Stimulated activated memory B cell treated with anti-CD40 and anti-IgM and Interleukin-4, amounts not matched to agents 10 μg/mL and 1 μg/mL and 100 μg/mL, for 72 hours (primary cell): ENCODE measurements at regions not wholly inside any gene's neighbourhood (a gene's known extent, or its start where the extent isn't known, plus 50 kb on each side); places are given as distances from the start of the nearest gene placed in this dataset.

ENCODE experiments used
- ATAC-seq: fragments of 150-1000 bp; cut with Tn5 transposase; 2 replicates; pipeline ENCODE4 v1.10.0; 2021
- H3K27ac Mint-ChIP-seq: one replicate; pipeline ENCODE4 v1.8.0; 2022; ENCODE audit warnings: mild to moderate bottlenecking, mixed read lengths
- H3K27me3 Mint-ChIP-seq: one replicate; pipeline ENCODE4 v1.8.0; 2022; ENCODE audit warnings: mixed read lengths
- H3K36me3 Mint-ChIP-seq: one replicate; pipeline ENCODE4 v1.8.0; 2022; ENCODE audit warnings: mixed read lengths
- H3K4me1 Mint-ChIP-seq: one replicate; pipeline ENCODE4 v1.8.0; 2022; ENCODE audit warnings: mixed read lengths
- H3K4me3 Mint-ChIP-seq: one replicate; pipeline ENCODE4 v1.8.0; 2022; ENCODE audit warnings: mild to moderate bottlenecking, moderate library complexity, mixed read lengths
- H3K9me3 Mint-ChIP-seq: one replicate; pipeline ENCODE4 v1.8.0; 2022; ENCODE audit warnings: mixed read lengths

DNA sequence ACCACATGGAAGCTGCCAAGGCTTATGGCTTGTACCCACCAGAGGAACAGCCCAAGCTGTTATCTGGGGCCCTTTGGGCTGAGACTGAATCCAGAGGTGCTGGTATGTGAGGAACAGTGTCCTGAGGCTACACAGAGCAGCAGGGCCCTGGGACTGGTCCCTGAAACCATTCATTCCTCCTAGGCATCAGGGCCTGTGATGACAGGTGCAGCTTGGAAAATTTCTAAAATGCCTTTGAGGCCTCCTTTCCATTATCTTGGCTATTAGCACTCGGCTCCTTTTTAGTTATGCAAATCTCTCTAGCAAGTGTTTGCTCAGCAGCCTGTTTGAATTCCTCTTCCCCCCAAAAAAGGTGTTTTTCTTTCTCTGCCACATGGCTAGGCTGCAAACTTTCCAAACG lies 1151.7 kb upstream of the LRRN3 start:
- peaks cover 6% of the 10 kb centered on the region for H3K9me3 Mint-ChIP-seq
- H3K4me3 Mint-ChIP-seq: no peak overlapping the region
- no peaks in the 10 kb centered on the region for H3K4me1 Mint-ChIP-seq
- no peaks in the 10 kb centered on the region for H3K27me3 Mint-ChIP-seq
- no peaks in the 10 kb centered on the region for H3K36me3 Mint-ChIP-seq
- ATAC-seq: no peak
- no peak overlapping the region for H3K27ac Mint-ChIP-seq

DNA sequence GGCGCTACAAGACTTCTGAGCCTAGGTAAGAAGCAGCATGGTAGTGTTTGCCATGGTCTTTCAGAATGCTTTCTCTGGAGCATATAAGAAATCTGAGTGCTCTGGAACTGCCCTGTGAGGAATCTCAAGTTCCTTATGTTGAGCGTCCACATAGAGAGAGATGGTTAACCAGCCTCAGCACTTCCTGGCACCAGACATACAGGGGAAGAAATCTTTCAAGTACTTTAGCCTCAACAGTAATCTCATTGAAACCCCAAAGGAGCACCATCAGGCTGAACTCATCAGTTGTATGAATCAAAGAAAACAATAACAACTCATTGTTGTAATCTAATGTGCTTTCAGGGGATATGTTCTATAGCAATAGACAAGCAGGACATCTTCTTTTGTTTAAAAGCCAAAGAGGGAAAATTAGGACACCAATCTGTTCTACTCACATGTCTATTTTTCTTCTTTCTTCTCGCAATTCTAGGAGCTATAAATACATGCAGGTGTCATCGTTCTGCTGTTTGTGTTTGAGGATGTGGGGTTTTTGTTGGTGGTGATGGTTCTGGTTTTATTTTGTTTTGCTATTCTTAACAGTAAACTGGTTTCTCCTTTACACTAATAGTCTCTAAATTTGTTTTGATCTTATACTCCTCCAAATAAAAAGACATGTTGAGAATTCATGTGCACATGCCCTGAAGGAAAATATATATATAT lies 1145.0 kb upstream of the LRRN3 start:
- H3K9me3 Mint-ChIP-seq: peaks cover 3% of the 10 kb centered on the region
- no peaks in the 10 kb centered on the region for H3K27me3 Mint-ChIP-seq
- no peak for ATAC-seq
- H3K4me3 Mint-ChIP-seq: no peak overlapping the region
- no peaks in the 10 kb centered on the region for H3K4me1 Mint-ChIP-seq
- no peaks in the 10 kb centered on the region for H3K36me3 Mint-ChIP-seq
- no peak overlapping the region for H3K27ac Mint-ChIP-seq

DNA sequence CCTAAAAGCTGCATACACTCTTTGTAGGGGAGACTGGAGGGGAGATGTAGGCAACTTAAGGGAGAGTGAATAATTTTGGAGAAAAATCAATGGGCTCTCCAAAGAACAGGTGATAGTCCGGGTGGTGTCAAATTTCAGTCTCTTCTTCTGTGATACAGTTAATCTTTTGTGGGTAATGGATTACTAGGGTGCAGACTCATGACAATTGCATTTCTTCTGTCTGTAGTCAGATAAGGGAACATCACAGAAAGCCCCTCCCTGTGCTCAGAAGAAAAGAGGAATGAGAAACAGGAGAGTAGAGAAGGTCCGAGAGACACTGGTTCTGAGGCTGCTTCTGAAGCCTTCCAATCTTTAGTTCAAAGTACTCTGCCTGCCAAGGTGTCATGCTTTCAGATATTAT lies 1140.7 kb upstream of the LRRN3 start:
- Mint-ChIP-seq H3K36me3 (no peaks in the 10 kb centered on the region), H3K4me1 (no peaks in the 10 kb centered on the region), H3K27me3 (no peaks in the 10 kb centered on the region), H3K27ac (no peak overlapping the region), H3K9me3 (peaks cover 2% of the 10 kb centered on the region), H3K4me3 (no peak overlapping the region)
- no peak for ATAC-seq

DNA sequence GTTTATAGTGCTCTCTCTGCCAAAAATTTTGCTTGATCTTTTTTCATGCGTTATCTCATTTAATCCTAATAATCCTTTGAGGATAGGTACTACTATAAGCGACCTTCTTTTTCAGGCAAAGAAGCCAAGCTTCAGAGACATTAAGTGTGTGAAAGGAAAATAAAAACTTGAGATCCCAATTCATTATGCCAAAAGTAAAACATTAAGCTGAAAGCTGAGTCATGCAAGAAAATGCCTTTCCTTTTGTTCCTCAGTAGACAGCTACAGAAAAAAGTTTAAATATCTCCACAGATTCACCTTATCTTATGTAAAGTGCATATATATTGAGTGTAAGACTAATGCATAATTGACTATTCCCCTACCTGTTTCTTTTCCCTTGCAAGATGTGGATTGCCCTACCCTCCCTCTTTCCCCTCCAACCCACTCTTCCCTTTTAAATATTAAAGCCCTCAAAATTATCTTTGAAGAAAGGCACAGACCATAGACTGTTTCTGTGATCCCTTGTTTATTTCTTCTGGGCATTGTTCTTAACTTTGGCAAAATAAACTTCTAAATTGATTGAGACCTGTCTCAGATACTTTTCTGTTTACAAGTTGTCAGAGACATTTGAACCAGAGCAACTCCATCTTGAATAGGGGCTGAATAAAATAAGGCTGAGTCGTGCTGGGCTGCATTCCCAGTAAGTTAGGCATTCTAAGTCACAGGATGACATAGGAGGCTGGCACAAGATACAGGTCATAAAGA lies 1139.9 kb upstream of the LRRN3 start:
- no peak for ATAC-seq
- H3K27me3 Mint-ChIP-seq: no peaks in the 10 kb centered on the region

DNA sequence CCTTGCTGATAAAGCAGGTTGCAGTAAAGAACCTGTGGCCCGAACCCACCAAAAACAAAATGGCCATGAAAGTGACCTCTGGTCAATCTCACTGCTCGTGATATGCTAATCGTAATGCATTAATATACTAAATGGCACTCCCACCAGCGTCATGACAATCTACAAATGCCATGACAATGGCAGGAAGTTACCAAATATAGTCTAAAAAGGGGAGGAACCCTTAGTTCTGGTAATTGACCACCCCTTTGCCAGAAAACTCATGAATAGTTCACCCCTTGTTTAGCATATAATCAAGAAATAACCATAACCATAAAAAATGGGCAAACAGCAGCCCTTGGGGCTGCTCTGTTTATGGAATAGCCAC lies 1139.4 kb upstream of the LRRN3 start:
- Mint-ChIP-seq H3K27ac (no peak overlapping the region), H3K27me3 (no peaks in the 10 kb centered on the region), H3K4me1 (no peaks in the 10 kb centered on the region), H3K36me3 (no peaks in the 10 kb centered on the region), H3K9me3 (peaks cover 2% of the 10 kb centered on the region), H3K4me3 (no peak overlapping the region)
- ATAC-seq: no peak

More for the DNA sequence above, 1139.9 kb upstream of the LRRN3 start:
- H3K27ac Mint-ChIP-seq: no peak overlapping the region
- H3K36me3 Mint-ChIP-seq: no peaks in the 10 kb centered on the region
- H3K9me3 Mint-ChIP-seq: peaks cover 2% of the 10 kb centered on the region
- no peak overlapping the region for H3K4me3 Mint-ChIP-seq
- no peaks in the 10 kb centered on the region for H3K4me1 Mint-ChIP-seq

DNA sequence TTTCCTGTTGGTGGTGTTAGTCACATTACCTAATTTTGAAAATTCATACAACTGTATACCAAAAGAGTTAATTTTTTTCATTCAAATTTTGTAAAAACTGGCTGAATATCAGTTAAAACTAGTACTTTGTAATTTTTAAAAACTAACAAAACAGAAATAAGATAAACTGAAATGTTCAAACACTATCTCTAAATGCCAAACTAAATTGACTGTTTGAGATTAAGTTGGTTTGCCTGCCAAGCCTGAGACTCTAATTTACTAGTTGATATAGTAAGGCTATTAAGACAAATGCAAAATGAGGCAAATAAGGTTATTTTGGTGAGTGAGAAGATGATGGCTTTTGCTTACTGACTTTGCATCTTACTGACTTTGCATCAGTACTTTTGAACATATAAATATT lies 1134.9 kb upstream of the LRRN3 start:
- Mint-ChIP-seq H3K27me3 (no peaks in the 10 kb centered on the region), H3K9me3 (no peaks in the 10 kb centered on the region), H3K4me1 (no peaks in the 10 kb centered on the region), H3K36me3 (no peaks in the 10 kb centered on the region), H3K27ac (no peak overlapping the region), H3K4me3 (no peak overlapping the region)
- ATAC-seq: no peak

DNA sequence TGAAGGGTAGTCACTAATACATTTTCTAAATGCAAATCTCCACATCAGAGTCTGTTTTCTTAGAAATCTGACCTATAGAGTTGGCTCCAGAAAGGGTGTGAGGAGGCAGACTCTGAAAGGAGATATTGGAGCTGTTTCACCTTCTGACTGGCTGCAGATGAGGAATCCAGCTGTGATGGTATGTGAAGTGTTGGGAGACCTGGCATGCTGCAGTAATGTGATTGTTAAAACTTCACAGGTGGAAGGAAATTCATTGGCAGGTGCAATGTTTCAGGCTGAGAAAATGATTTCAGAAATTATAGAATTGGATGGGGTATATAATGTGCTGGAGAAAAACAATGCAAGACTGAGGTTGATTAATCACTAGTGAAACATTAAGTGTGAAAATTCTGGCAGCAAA lies 1134.0 kb upstream of the LRRN3 start:
- no peaks in the 10 kb centered on the region for H3K36me3 Mint-ChIP-seq
- no peaks in the 10 kb centered on the region for H3K27me3 Mint-ChIP-seq
- no peak for ATAC-seq
- peaks cover 2% of the 10 kb centered on the region for H3K9me3 Mint-ChIP-seq
- H3K27ac Mint-ChIP-seq: no peak overlapping the region
- H3K4me3 Mint-ChIP-seq: no peak overlapping the region
- no peaks in the 10 kb centered on the region for H3K4me1 Mint-ChIP-seq

DNA sequence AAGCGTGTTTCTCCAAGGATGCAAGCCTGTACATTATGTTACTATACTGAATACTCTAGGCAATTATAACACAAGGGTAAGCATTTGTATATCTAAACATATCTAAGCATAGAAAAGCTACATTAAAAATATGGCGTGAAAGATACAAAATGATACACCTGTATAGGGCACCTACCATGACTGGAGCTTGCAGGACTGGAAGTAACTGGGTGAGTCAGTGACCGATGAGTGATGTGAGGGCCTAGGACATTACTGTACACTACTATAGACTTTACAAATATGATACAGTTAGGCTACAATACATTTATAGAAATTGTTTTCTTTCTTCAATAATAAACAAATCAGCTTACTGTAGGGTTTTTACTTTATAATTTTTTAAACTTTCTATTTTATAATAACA lies 1127.2 kb upstream of the LRRN3 start:
- Mint-ChIP-seq H3K36me3 (no peaks in the 10 kb centered on the region), H3K4me3 (no peak overlapping the region), H3K9me3 (peaks cover 5% of the 10 kb centered on the region), H3K4me1 (no peaks in the 10 kb centered on the region), H3K27me3 (no peaks in the 10 kb centered on the region), H3K27ac (no peak overlapping the region)
- ATAC-seq: no peak

DNA sequence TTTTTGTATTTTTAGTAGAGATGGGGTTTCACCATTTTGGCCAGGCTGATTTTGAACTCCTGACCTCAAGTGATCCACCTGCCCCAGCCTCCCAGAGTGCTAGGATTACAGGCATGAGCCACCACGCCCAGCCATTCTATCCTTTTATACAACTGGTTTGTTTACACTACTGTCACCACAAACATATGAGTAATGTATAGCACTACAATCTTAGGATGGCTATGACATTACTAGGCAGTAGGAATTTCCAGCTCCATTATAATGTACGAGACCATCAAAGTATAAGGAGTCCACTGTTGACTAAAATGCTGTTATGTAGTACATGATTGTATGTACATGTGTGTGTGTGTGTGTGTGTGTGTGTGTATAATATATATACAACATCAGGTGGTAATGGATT lies 1126.1 kb upstream of the LRRN3 start:
- Mint-ChIP-seq H3K9me3 (peaks cover 8% of the 10 kb centered on the region), H3K4me3 (no peak overlapping the region), H3K4me1 (no peaks in the 10 kb centered on the region), H3K27ac (no peak overlapping the region), H3K27me3 (no peaks in the 10 kb centered on the region), H3K36me3 (no peaks in the 10 kb centered on the region)
- no peak for ATAC-seq

DNA sequence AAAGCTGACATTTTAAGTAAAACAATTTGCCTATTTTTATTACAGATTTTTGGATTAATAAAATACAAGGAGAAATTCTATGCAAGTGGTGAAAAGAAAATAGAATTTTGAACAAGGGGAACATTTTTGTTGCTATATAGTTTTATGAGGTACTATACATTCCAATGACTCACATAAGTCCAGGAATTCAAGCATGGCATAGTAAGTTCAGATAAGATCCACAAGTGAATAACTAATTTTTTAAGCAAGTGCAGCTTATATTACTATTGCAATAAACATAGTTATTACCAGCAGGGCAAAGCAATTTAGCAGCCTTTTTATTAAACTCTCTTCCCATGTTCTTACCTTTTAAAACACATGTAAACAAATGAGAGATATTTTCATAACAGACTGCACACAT lies 1123.5 kb upstream of the LRRN3 start:
- Mint-ChIP-seq H3K4me3 (no peak overlapping the region), H3K36me3 (no peaks in the 10 kb centered on the region), H3K4me1 (no peaks in the 10 kb centered on the region), H3K27me3 (no peaks in the 10 kb centered on the region), H3K27ac (no peak overlapping the region), H3K9me3 (peaks cover 10% of the 10 kb centered on the region)
- no peak for ATAC-seq

DNA sequence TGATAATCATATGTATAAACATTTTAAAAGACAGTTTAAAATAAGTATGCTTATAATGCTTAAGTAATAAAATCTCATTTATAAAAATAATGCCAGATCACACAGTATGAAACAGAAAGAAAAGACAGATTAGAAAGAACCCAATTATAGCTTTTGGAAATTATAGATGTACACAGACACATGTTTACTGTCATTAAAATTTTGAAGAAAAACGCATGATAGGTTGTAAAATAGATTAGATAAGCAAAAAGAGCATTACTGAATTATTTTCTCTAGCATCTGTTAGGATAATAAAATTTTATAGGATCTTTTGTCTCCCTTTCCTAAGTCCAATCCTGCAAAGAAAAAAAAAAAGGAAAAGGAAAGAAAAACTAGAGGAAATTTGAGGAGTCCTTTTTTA lies 1107.3 kb upstream of the LRRN3 start:
- Mint-ChIP-seq H3K27ac (no peak overlapping the region), H3K4me1 (no peaks in the 10 kb centered on the region), H3K4me3 (no peak overlapping the region), H3K9me3 (peaks cover 9% of the 10 kb centered on the region), H3K36me3 (no peaks in the 10 kb centered on the region), H3K27me3 (no peaks in the 10 kb centered on the region)
- ATAC-seq: no peak

DNA sequence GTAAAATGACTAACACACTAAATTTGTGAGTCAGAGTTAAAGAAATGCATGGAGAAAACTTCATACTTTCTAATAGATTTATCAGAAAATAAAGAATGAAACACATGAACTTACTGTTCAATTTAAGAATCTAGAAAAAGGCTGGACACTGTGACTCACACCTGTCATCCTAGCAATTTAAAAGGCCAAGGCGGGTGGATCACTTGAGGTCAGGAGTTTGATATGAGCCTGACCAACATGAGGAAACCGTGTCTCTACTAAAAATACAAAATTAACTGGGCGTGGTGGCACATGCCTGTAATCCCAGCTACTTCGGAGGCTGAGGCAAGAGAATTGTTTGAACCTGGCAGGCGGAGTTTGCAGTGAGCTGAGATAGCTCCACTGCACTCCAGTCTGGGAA lies 1106.2 kb upstream of the LRRN3 start:
- no peaks in the 10 kb centered on the region for H3K27me3 Mint-ChIP-seq
- H3K4me3 Mint-ChIP-seq: no peak overlapping the region
- H3K9me3 Mint-ChIP-seq: peaks cover 7% of the 10 kb centered on the region
- no peaks in the 10 kb centered on the region for H3K36me3 Mint-ChIP-seq
- no peak overlapping the region for H3K27ac Mint-ChIP-seq
- H3K4me1 Mint-ChIP-seq: no peaks in the 10 kb centered on the region
- ATAC-seq: no peak

DNA sequence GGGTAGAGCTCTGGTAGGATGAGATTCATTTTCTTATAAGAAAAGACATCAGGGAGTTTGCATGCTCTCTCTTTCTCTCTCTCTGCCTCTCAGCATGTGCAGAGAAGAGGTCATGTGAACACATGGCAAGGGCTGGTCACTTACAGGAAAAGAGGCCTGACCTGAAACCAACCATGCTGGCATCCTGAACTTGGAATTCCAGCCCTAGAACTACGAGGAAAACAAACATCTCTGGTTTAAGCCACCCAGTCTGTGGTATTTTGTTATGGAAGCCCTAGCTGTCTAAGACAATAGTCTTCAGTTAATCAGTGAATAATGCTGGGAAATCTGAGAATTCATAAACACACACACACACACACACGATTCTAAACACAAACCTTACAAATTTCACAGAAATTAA lies 1104.2 kb upstream of the LRRN3 start:
- ATAC-seq: no peak
- H3K27ac Mint-ChIP-seq: no peak overlapping the region

DNA sequence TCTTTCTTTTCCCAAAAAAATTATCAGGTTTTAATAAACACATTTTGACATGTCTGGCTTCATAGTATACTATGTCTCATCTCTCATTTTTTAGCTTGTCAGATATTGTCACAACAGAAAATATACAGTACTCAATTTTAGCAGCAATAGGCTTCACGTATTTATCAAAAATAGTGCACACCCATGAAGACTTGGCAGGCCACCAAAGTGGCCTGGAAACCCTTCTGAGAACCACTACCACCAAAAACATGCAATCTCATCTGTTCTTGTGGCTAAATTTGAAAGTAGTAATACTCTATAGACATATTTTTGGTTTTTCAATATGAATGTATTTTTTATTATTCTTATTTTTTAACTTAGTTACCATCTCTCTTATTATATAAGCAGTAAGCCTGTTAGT lies 1094.5 kb upstream of the LRRN3 start:
- ATAC-seq: no peak
- Mint-ChIP-seq H3K27me3 (no peaks in the 10 kb centered on the region), H3K27ac (no peak overlapping the region), H3K9me3 (peaks cover 2% of the 10 kb centered on the region), H3K4me1 (no peaks in the 10 kb centered on the region), H3K4me3 (no peak overlapping the region), H3K36me3 (no peaks in the 10 kb centered on the region)

More for the DNA sequence above, 1104.2 kb upstream of the LRRN3 start:
- peaks cover 7% of the 10 kb centered on the region for H3K9me3 Mint-ChIP-seq
- H3K36me3 Mint-ChIP-seq: no peaks in the 10 kb centered on the region
- no peak overlapping the region for H3K4me3 Mint-ChIP-seq
- H3K27me3 Mint-ChIP-seq: no peaks in the 10 kb centered on the region
- no peaks in the 10 kb centered on the region for H3K4me1 Mint-ChIP-seq

DNA sequence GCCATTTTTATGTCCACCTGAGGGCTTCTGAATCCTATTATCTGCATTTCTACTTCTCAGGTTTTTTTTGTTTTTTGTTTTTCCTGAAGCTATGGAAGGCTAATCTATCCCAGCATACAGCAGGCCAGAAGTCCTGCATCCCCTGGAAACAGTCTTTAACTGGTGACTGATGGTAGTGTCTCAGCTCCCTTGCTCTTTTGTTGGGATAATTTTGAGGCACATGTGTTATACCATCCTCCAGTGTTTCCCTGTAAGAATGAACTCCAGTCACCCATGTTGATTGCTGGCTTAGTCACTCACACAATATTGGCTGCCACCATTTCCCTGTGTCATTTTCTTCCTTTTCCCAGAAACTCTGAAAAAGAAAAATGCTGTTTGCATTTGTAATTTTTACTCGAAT lies 1094.0 kb upstream of the LRRN3 start:
- H3K9me3 Mint-ChIP-seq: peaks cover 2% of the 10 kb centered on the region
- H3K27me3 Mint-ChIP-seq: no peaks in the 10 kb centered on the region
- H3K27ac Mint-ChIP-seq: no peak overlapping the region
- no peaks in the 10 kb centered on the region for H3K36me3 Mint-ChIP-seq
- no peaks in the 10 kb centered on the region for H3K4me1 Mint-ChIP-seq
- no peak for ATAC-seq
- no peak overlapping the region for H3K4me3 Mint-ChIP-seq

DNA sequence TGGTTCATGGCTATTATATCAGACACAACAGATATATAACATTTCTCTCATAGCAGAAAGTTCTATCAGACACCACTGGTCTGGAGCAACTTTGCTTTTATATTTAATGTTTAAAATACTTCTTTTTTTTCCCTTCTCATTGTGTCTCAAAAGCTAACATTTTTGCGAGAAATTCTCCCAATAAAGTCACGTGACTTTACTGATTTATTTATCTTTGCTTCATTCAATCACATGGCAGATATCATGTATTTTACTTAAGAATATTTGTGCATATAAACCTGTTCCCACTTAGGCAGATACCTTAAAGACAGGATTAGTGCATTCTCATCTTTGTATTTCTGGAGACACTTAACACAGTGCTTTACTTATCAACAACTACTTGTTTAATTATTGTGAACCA lies 1093.1 kb upstream of the LRRN3 start:
- Mint-ChIP-seq H3K27ac (no peak overlapping the region), H3K4me3 (no peak overlapping the region), H3K36me3 (no peaks in the 10 kb centered on the region), H3K4me1 (no peaks in the 10 kb centered on the region), H3K9me3 (peaks cover 2% of the 10 kb centered on the region), H3K27me3 (no peaks in the 10 kb centered on the region)
- no peak for ATAC-seq
